HepG2 (cell line): ENCODE measurements at regions not wholly inside any gene's neighbourhood (a gene's known extent, or its start where the extent isn't known, plus 50 kb on each side); places are given as distances from the start of the nearest gene placed in this dataset.

Experiments used
- JUNB ChIP-seq: sonication (generic); formaldehyde crosslinking; IDR thresholded peaks from 2 replicates; pipeline ENCODE4 v1.8.0; 2022; ENCODE audit warnings: missing genetic modification reagents, mild to moderate bottlenecking, borderline replicate concordance
- ZNF629 ChIP-seq: sonication (generic); formaldehyde crosslinking; conservative IDR thresholded peaks from 2 replicates; pipeline ENCODE4 v1.5.0; 2020; ENCODE audit warnings: missing genetic modification reagents

DNA sequence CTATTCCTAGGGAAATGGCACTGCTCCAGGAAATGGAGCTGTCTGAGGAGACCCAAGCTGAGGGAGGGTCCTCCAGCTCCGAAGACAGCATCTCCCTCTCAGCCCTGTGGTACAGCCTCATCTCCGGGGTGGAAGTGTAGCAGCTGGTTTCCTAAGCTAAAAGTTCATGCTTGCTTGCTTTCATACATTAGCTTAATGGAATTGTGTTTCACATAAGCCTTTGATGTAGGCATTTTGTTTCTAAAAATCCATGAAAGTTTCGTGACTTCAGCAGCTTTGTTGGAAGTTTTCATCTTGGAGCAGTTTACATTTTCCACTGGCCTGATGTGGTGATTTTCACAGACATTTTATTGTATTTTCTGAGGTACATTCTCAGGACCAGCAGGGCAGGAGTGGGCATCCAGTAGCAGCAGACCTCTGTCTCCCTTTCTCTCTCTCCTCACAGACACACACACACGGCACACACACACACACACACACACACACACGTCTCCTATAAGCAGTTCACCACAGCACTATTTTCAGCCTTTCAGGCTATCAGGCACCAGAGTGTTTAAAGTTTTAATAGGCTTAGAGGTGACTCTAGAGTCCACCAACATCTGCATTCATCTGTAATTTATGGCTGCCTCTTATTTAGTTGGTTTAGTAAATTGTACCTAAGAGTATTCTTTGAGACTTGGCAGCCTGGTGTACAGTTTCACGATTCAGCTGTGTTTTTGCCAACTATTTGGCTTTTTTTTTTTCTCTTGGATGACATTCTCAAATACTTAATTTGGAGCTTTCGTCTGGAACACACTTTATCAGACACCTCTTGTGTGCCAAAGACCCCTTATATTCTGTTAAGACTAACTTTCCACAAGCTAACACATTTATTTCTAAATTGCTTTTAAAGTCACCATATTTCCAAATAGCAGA lies 225.8 kb upstream of the SFRP2 start:
- TF ChIP-seq ZNF629 (no peak), JUNB (no peak)
